H1 (cell line): ENCODE measurements at regions not wholly inside any gene's neighbourhood (a gene's known extent, or its start where the extent isn't known, plus 50 kb on each side); places are given as distances from the start of the nearest gene placed in this dataset.

Source experiments
- CHD7 ChIP-seq: fragments of 300-600 bp; sonication (generic); IDR thresholded peaks from 2 replicates; pipeline ENCODE4 v1.7.1; 2012; ENCODE audit warnings: low read length, moderate library complexity, mild to moderate bottlenecking, inconsistent platforms; ENCODE audit not compliant: insufficient replicate concordance
- CTCF ChIP-seq, 3 experiments: IDR thresholded peaks; 1 replicate in 2 of 3; 2 replicates in 1 of 3; pipeline versions ENCODE4 v1.5.1 to v1.6.1; 2011; ENCODE audit warnings: low read length in 3 of 3, mild to moderate bottlenecking in 3 of 3, inconsistent platforms in 2 of 3, low read depth in 1 of 3, moderate library complexity in 1 of 3; ENCODE audit not compliant: insufficient read depth in 1 of 3; ENCODE audit errors: control extremely low read depth in 1 of 3
- RXRA ChIP-seq: IDR thresholded peaks from 2 replicates; pipeline ENCODE4 v1.6.1; 2011; ENCODE audit warnings: low read depth, mild to moderate bottlenecking, low read length, moderate library complexity; ENCODE audit not compliant: insufficient read depth

GRCh38 chr7:155868955-155869783 is 56.9 kb upstream of the SHH start (continued):
- TF ChIP-seq CHD7 (no peak), CTCF (IDR thresholded peaks at IDR 0.05; ENCODE audit: control extremely low read depth in 1 of 3, insufficient read depth in 1 of 3, low read depth in 1 of 3, low read length in 3 of 3) (no peak), RXRA (no peak)
